HepG2 (cell line): ENCODE measurements at regions not wholly inside any gene's neighbourhood (a gene's known extent, or its start where the extent isn't known, plus 50 kb on each side); places are given as distances from the start of the nearest gene placed in this dataset.

Experiments used
- CTCF ChIP-seq: sonication (generic); formaldehyde crosslinking; IDR thresholded peaks from 2 replicates; pipeline ENCODE4 v1.5.0; 2020; ENCODE audit warnings: mild to moderate bottlenecking, missing genetic modification reagents, moderate library complexity
- ZNF512 ChIP-seq: sonication (generic); formaldehyde crosslinking; IDR thresholded peaks from 2 replicates; pipeline ENCODE4 v1.4.0; 2020; ENCODE audit warnings: mild to moderate bottlenecking, missing genetic modification reagents

- TF ChIP-seq ZNF512, result no peak
- no peak for TF ChIP-seq CTCF (CRISPR knock-in tag)
Measured at GRCh38 chr7:144908943-144909556, 73.2 kb upstream of the TPK1 start.
